HG02588 (cell line): ENCODE measurements at regions not wholly inside any gene's neighbourhood (a gene's known extent, or its start where the extent isn't known, plus 50 kb on each side); places are given as distances from the start of the nearest gene placed in this dataset.

Experiments used
- ATAC-seq: cut with Tn5 transposase; IDR thresholded peaks from one replicate; pipeline ENCODE4 v1.9.1; 2021; ENCODE audit warnings: mild to moderate bottlenecking, moderate library complexity; ENCODE audit not compliant: unreplicated experiment

GRCh38 chr1:198861636-198862035 lies 222.8 kb downstream of the PTPRC start:
- ATAC-seq = no peak

DNA sequence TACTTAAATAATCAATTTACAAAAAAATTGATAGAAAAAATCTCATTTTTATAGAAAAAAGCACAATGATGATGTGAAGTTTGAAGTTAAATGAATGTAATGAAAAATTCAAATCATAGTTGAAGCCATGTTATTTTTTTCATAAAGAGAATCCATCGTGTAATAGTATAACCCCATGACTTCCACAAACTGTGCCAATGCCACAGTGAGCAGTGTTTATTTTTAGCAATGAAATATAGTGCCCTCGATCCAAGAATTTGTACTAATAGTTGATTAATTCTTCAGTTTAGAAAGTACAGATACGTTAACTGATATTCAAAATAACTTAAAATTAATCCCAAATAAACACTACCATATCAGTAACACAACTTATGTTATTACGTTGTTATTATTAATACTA lies 225.9 kb downstream of the PTPRC start:
- no peak for ATAC-seq

DNA sequence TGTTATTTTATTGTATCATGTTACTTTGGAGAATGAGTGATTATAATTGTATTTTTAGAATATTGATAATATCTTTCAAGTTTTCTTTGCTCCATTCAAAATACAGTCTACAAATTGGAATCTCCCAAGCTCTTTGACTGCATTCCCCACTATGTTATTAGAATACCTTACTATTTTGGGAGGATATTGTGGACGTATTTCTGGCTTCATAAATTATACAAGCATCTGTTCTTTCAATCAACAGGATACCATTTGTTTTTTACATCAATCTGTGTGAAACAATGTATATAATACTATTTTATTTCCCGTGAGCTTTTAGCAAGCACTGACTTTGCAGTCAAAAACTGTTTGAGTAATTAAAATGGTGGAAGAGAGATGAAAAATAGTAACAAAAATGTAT lies 226.5 kb downstream of the PTPRC start:
- ATAC-seq = no peak

DNA sequence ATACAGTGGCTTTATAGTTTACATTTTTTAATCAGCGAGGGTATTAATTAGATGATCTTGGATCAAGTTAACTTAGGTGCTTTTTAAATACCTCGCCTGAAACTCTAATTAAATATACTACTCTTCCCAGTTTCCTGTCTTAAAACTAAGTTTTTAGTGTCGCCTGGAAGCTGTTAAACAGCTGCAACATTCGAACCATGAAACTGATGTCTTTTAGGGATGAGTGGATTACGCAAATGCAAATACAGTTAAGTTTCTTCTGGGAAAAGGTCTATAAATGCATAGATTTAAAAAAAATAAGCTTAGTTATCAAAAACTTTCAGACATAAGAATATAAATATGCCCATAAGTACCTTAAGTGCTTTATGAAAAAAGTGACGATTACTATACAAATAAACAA lies 228.3 kb downstream of the PTPRC start:
- ATAC-seq = no peak

GRCh38 chr1:198873696-198874230 lies 234.9 kb downstream of the PTPRC start:
- ATAC-seq = no peak

- no peak for ATAC-seq
Observed at GRCh38 chr1:198876371-198876871, 237.6 kb downstream of the PTPRC start.

GRCh38 chr1:198878566-198878965 lies 239.7 kb downstream of the PTPRC start:
- no peak for ATAC-seq

DNA sequence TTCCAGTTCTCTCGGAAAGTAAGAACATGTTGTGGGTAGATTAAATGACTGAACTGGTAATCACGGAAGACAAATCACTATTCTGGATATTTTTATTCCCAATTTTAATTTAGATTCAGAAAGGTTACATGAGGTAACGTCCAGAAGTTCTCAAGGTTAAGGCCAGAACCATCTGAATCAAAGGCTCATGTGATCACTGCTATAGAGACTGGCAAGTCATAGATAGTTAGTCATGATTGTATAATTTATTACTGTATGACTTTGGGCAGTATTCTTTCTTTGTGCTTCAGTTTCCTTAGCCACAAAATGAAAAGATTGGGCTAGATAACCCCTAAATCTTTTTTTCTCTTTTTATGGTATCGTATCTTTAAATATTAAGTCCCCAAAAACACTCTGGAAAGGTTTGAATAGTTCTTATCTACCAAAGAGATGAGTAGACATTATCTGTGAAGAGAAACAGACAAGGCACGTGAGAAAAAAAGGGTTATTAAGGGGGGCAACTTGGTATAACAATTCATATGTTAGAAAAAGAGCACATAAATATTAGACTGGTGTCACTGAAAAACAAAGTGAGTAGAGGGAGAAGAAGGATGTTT lies 241.0 kb downstream of the PTPRC start:
- no peak for ATAC-seq

- no peak for ATAC-seq
Observed at GRCh38 chr1:198880397-198880796, 241.6 kb downstream of the PTPRC start.

GRCh38 chr1:198880818-198881597 lies 242.2 kb downstream of the PTPRC start:
- no peak for ATAC-seq

GRCh38 chr1:198883184-198883583 lies 244.3 kb downstream of the PTPRC start:
- no peak for ATAC-seq

GRCh38 chr1:198887866-198888265 lies 249.0 kb downstream of the PTPRC start:
- no peak for ATAC-seq

DNA sequence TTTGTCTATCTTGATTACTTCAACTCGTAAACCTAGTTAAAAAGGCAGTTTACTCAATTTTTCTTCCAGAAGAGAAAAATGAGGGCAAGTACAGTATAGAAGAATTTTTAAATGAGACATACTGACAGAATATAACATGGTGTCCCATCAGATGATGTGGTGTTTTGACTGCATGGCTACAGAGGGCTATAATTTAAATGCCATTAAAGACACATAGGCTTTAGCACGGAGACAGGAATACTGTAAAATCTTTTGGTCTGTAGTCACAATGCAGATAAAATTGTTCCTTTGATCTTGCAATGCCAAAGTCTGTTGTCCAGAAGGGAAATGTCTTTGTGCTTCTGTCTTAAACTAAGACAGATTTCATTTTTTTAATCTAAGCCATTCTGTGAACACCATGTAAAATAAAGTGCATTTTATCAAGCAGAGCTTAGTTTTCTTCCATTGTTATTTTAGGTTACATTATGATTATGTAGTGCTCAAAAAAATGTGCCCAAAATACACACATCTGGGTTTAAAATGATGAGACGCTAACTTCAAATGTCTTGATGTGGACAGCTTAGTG lies 249.6 kb downstream of the PTPRC start:
- ATAC-seq = no peak

DNA sequence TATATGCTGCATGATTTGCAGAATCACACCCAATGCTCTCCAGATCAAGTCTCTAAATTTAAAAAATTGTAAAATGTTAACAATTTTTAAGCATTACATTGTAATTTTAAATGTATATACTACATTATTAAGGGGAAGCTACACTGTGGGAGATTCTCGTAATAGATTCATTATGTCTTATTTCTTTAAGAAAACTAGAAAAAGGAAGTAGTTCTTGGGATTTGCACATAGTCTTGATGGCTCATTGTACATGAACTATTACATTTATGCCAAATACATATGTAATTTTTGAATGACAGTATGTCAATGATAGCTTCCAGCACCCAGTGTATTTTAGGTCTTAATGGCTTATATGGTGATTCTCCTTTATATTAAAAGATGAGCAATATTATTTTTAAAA lies 250.3 kb downstream of the PTPRC start:
- no peak for ATAC-seq

DNA sequence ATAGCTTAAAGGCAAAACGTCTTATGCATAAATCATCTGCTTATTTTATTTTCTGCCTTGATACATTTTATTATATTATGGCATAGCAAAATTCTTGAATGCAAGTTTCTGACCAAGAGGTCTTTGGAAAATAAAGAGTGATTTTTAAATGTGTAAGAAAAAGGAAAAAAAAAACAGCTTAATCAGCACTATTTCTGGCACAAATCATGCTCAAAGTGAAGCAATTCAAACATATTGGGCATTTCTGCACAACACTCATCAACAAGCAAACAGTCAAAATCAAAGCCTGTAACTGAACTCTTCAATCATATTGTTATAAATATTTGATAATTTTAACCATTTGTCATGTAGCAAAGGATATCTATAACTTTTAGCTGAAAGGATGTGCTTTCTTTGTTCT lies 250.9 kb downstream of the PTPRC start:
- no peak for ATAC-seq

- ATAC-seq = no peak
Observed at GRCh38 chr1:198890214-198890930, 251.5 kb downstream of the PTPRC start.

DNA sequence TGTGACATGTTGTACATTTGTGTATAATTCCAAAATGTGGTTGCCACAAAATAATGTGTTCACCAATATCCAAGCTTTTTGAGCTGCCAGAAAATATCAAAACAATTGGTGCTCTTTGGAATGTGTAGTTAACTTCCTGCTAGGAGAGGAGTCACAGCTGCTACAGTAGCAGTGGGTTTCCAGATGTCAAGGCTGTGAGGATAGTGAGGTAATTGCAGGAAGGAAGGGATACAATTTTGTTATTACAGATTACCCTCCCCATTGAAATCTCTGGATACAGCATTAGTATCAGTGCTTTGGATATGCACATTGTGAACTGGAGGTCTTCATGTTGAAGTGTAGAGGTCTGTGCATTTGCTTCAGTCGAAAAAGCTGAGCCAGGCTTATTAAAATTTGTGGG lies 253.2 kb downstream of the PTPRC start:
- ATAC-seq = no peak

DNA sequence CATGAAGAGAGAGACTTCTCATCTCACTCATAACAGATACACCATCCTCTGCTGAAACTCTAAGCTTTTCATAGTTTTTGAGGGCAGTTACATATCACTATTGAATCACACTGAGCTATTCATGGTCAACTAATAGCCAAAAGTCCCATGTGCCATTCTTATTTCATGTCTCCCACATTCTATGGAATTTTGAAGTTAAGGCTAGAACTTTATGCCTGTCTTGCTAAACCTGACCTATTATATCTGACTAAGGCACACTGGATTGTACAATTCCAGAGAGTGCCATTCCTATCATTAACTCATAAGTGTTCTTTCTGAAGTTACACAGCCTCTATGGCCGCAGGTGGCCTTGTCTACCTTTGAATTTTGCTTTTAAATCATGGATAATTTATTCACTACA lies 254.3 kb downstream of the PTPRC start:
- ATAC-seq = no peak

DNA sequence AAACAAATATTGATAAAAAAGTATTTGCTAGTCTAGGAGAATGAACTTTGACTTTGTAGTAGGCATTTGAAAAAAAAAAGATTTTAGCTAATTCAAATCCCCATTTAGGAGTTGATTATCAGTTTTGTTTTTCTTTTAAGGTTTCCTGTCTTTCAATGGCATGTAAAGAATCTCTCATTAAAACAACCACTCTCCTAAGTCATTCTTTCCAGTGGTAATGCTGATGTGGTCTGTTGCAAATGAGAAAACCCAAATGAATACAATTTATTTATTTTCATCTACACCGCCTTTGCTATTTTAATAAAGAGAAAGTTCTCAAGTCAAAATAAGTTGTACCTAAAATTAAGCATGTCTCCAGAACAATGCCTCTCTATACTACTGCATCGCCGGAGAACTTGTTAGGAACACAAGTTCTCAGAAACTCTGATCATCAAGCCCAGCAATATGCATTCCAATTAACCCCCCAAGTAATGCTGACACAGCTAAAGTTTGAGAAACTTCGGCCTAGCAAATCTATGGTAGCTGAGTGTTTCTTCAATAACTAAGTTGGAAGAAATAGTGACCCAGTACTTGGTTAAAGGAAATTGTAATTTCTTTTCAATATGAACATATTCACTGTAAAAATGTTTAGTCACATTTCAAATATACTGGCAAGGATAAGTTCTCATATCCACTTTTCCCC lies 255.1 kb downstream of the PTPRC start:
- ATAC-seq = no peak

DNA sequence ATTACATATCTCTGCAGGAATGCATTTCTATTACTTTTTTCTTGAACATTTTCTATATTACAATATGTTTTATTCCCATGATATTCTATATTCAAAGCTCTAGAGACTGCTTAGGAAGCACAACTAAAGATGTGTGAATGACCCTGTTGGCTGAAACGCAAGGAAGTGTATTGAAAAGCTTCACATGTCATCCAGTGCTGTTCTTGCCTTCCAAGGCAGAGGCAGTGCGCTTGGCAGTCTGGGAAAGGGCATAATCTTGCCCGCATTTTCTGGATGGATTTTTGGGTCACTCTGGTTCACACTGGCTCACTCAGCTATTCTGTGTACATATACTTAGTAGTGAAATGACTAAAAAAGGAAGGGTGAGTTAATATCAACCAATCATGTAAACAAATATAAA lies 262.4 kb downstream of the PTPRC start:
- ATAC-seq = no peak

DNA sequence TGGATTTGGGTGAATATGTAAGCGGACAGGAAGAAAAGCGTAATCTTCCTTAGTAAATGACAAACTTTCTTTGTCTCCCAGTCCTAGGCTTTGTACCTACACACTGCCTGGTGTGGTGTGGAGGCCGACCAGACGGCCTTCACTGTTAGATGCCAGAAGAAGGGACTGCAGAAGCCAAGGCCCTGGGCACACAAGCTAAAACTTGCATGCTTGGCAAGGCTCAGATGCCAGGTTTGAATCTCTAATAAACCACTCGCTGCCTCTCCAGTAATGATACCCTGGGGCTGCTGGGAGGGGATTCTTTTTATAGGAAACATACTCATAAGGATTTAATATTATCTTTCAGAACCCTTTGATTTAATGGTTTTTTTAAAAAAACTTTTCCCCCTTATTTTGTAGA lies 263.8 kb downstream of the PTPRC start:
- no peak for ATAC-seq
